Keratinocyte (primary cell): ENCODE measurements at regions not wholly inside any gene's neighbourhood (a gene's known extent, or its start where the extent isn't known, plus 50 kb on each side); places are given as distances from the start of the nearest gene placed in this dataset.

Experiments used
- DNase-seq: peaks from one replicate; pipeline ENCODE4 v3.0.0-alpha.2; 2011; ENCODE audit warnings: low read depth, missing footprints, low spot score
- FAIRE-seq: peaks from 2 replicates; lab custom pipeline; 2011; peaks lifted over from hg19 to GRCh38; lab: Jason Lieb, UNC
- H2AFZ ChIP-seq: 2 replicates; pipeline ENCODE4 v1.6.0; 2012; ENCODE audit warnings: low read length, control low read depth, inconsistent platforms; ENCODE audit not compliant: control insufficient read depth
- H3K27ac ChIP-seq: 2 replicates; pipeline ENCODE4 v1.5.1; 2011; ENCODE audit warnings: low read length; ENCODE audit not compliant: control insufficient read depth, insufficient read depth
- H3K27me3 ChIP-seq: 3 replicates; pipeline ENCODE4 v1.6.0; 2011; ENCODE audit warnings: low read length; ENCODE audit not compliant: control insufficient read depth, insufficient read depth; ENCODE audit errors: extremely low read depth
- H3K36me3 ChIP-seq, 2 experiments: 2 replicates in 1 of 2; 3 replicates in 1 of 2; pipeline ENCODE4 v1.5.1; 2011; ENCODE audit warnings: low read length in 2 of 2, mild to moderate bottlenecking in 1 of 2; ENCODE audit not compliant: control insufficient read depth in 2 of 2, insufficient read depth in 2 of 2; ENCODE audit errors: extremely low read depth in 1 of 2
- H3K4me1 ChIP-seq: 3 replicates; pipeline ENCODE4 v1.5.1; 2011; ENCODE audit warnings: low read length; ENCODE audit not compliant: control insufficient read depth, insufficient read depth; ENCODE audit errors: extremely low read depth
- H3K4me2 ChIP-seq: 3 replicates; pipeline ENCODE4 v1.6.0; 2011; ENCODE audit warnings: low read depth, low read length; ENCODE audit not compliant: control insufficient read depth, insufficient read depth; ENCODE audit errors: extremely low read depth
- H3K4me3 ChIP-seq, 3 experiments: fragments of 200-600 bp in 1 of 3; sonication (generic) in 1 of 3; 2 replicates in 2 of 3; 3 replicates in 1 of 3; pipeline ENCODE4 v1.5.1; 2011 to 2016; ENCODE audit warnings: low read length in 3 of 3, mild to moderate bottlenecking in 3 of 3, control low read depth in 2 of 3, inconsistent platforms in 1 of 3, low read depth in 1 of 3, mixed read lengths in 1 of 3, mixed run types in 1 of 3, moderate library complexity in 1 of 3; ENCODE audit not compliant: control insufficient read depth in 2 of 3, insufficient read depth in 2 of 3; ENCODE audit errors: extremely low read depth in 1 of 3
- H3K79me2 ChIP-seq: 2 replicates; pipeline ENCODE4 v1.6.0; 2012; ENCODE audit warnings: low read length; ENCODE audit not compliant: control insufficient read depth, insufficient read depth
- H3K9ac ChIP-seq: 3 replicates; pipeline ENCODE4 v1.6.0; 2011; ENCODE audit warnings: low read length; ENCODE audit not compliant: control insufficient read depth, insufficient read depth; ENCODE audit errors: extremely low read depth
- H3K9me1 ChIP-seq: 3 replicates; pipeline ENCODE4 v1.6.0; 2011; ENCODE audit warnings: low read length; ENCODE audit not compliant: control insufficient read depth, insufficient read depth; ENCODE audit errors: extremely low read depth
- H3K9me3 ChIP-seq: 2 replicates; pipeline ENCODE4 v1.5.1; 2012; ENCODE audit warnings: low read depth, low read length; ENCODE audit not compliant: control insufficient read depth
- H4K20me1 ChIP-seq: 3 replicates; pipeline ENCODE4 v1.6.0; 2011; ENCODE audit warnings: low read length; ENCODE audit not compliant: control insufficient read depth, insufficient read depth; ENCODE audit errors: extremely low read depth
- CTCF ChIP-seq, 3 experiments: IDR thresholded peaks in 1 of 3; conservative IDR thresholded peaks in 1 of 3; optimal IDR thresholded peaks in 1 of 3; 2 replicates in 2 of 3; 3 replicates in 1 of 3; pipeline versions ENCODE3 to v1.5.1; 2011; ENCODE audit warnings: low read length in 3 of 3, mild to moderate bottlenecking in 3 of 3, moderate library complexity in 2 of 3, control low read depth in 1 of 3, inconsistent platforms in 1 of 3; ENCODE audit not compliant: insufficient read depth in 2 of 3; ENCODE audit errors: extremely low read depth in 1 of 3
- EZH2 ChIP-seq: IDR thresholded peaks from one replicate; pipeline ENCODE4 v1.6.1; 2012; ENCODE audit warnings: inconsistent platforms, mild to moderate bottlenecking, low read length, moderate library complexity
- dilution Hi-C: fragments of 300-500 bp; cut with MboI; formaldehyde crosslinking; loops from one replicate; pipeline ENCODE4 v1.7.0; 2020; ENCODE audit warnings: low sequenced_read_pairs; ENCODE audit not compliant: extremely low pct_ligation_motif_present

DNA sequence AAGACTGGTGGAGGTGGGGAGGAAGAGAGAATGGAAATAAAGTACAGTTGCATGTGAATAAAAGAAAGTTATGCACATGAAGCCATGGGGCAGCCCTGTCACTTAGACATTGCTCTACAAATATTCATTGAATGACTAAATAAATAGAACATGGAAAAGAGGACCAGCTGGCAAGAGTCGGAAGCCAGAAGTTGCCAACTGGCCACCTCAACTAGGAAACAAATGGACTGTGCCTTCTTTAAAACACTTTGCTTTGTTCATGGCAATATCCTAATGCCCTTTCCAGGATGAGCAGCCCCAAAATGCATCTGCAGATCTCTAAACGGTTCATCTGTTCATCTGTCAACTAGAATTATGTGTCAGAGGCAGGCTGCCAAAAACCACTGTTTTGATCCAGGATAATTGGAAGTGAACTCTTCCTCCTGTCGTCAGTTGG lies 157.3 kb downstream of the NOC3L start:
- Histone ChIP-seq H3K36me3 (no peaks in the 10 kb centered on the region), H3K27ac (no peak overlapping the region), H3K4me3 (no peak overlapping the region), H3K4me2 (no peak overlapping the region), H3K9ac (no peak overlapping the region), H3K79me2 (no peaks in the 10 kb centered on the region), H4K20me1 (no peaks in the 10 kb centered on the region), H3K9me1 (no peaks in the 10 kb centered on the region), H3K9me3 (no peaks in the 10 kb centered on the region), H3K4me1 (no peaks in the 10 kb centered on the region), H3K27me3 (no peaks in the 10 kb centered on the region), H2AFZ (no peak overlapping the region)
- DNase-seq (no peak), FAIRE-seq (no peak)
- TF ChIP-seq EZH2 (no peak), CTCF (optimal IDR thresholded peaks at IDR 0.05 in 1 of 3, IDR thresholded peaks at IDR 0.05 in 1 of 3, conservative IDR thresholded peaks at IDR 0.05 in 1 of 3; ENCODE audit: extremely low read depth in 1 of 3, insufficient read depth in 2 of 3, low read length in 3 of 3) (no peak)
- dilution Hi-C loops = no loop called here

DNA sequence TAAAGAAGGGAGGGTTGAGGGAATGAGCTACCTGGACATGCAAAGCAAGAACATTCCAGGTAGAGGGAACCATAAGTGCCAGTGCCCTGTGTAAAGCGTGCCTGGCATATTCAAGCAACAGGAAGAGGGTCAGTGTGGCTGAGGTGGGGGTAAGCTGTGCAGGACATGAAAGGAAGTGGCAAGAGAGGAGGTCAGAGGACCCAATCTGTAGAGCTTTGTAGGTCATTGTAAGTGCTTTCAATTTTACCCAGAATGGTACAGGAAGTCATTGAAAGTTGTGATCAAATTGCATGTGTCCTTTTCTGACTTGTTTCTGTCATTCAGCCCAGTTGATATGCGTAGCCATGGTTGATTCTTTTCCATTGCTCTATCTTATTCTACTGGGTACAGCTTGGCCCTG lies 156.6 kb downstream of the NOC3L start:
- Histone ChIP-seq H3K9ac (no peak overlapping the region), H3K27ac (no peak overlapping the region), H3K4me3 (no peak overlapping the region), H3K9me3 (no peaks in the 10 kb centered on the region), H3K9me1 (no peaks in the 10 kb centered on the region), H3K79me2 (no peaks in the 10 kb centered on the region), H3K36me3 (no peaks in the 10 kb centered on the region), H3K4me1 (no peaks in the 10 kb centered on the region), H2AFZ (no peak overlapping the region), H3K4me2 (no peak overlapping the region), H4K20me1 (no peaks in the 10 kb centered on the region), H3K27me3 (no peaks in the 10 kb centered on the region)
- no peak for FAIRE-seq
- dilution Hi-C loops = no loop called here
- no peak for TF ChIP-seq EZH2
- no peak for TF ChIP-seq CTCF (optimal IDR thresholded peaks at IDR 0.05 in 1 of 3, IDR thresholded peaks at IDR 0.05 in 1 of 3, conservative IDR thresholded peaks at IDR 0.05 in 1 of 3; ENCODE audit: extremely low read depth in 1 of 3, insufficient read depth in 2 of 3, low read length in 3 of 3)
- no peak for DNase-seq
